ENCODE measurements at regions not wholly inside any gene's neighbourhood (a gene's known extent, or its start where the extent isn't known, plus 50 kb on each side); places are given as distances from the start of the nearest gene placed in this dataset.

DNA sequence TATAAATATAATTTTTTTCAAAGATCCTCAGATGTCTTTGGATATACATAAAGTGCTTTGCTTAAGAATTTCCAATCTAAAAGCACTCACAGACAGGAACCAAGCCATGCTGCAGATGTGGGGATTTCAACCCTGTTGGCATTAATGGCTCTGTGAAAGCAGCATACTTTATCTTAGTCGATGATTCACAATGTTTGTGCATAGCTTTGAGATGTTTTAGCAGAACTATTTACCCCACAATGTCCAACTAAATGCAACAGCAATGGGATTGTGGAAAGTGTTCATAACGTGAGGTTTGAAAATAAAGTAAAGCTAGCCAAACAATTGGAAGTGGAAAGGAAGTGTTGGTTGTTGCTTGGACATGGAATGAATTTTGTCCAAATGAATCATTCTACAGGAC, 371.4 kb downstream of the SOX2 start:
- no peak for FAIRE-seq
- DNase-seq (ENCODE audit: insufficient read length, low spot score): no peak
- TF ChIP-seq POLR2AphosphoS5 (IDR thresholded peaks at IDR 0.05; ENCODE audit: low read depth, low read length) (no peak), TAF1 (IDR thresholded peaks at IDR 0.05; ENCODE audit: low read depth, low read length) (no peak), POU2F2 (IDR thresholded peaks at IDR 0.05; ENCODE audit: low read depth, low read length) (no peak), SPI1 (IDR thresholded peaks at IDR 0.05; ENCODE audit: low read depth, low read length) (no peak)

DNA sequence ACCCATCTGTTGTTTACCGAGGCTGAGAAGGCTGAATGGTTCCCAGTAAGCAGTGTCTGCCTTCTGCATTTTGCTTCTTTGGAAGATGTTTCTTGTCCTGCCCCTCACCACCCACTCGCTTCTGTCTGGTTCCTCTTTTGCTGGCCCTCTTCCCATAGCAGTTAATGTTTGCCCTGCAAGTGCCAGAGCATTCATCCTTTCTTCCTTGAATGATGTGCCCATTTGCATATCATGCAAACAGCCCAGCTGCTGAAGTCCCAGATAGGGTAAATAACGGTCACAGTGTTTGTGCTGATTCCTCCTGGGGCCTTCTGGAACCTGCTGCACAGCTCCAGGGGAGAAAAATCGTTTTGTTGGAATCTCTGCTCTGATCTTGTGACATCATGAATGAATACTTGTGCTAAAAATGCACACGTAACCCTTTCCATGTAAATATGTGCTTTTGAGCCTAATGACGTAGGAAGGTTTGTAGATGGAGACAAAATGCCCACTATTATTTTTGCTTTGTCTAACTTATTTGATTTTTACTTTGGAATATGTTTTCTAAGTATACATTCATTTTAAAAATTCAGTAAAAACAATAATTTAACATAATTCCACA, 381.0 kb downstream of the SOX2 start:
- DNase-seq (ENCODE audit: insufficient read length, low spot score): no peak
- no peak for FAIRE-seq
- TF ChIP-seq PAX5 (IDR thresholded peaks at IDR 0.05; ENCODE audit: insufficient read depth, low read length, severe bottlenecking) (no peak), TAF1 (IDR thresholded peaks at IDR 0.05; ENCODE audit: low read depth, low read length) (no peak), POLR2A (IDR thresholded peaks at IDR 0.05; ENCODE audit: low read depth, low read length) (no peak), SPI1 (IDR thresholded peaks at IDR 0.05; ENCODE audit: low read depth, low read length) (peak; percentile 60), POU2F2 (IDR thresholded peaks at IDR 0.05; ENCODE audit: low read depth, low read length) (0 out of 2 replicates have a peak, but pooled peaks have one; percentile 14)

DNA sequence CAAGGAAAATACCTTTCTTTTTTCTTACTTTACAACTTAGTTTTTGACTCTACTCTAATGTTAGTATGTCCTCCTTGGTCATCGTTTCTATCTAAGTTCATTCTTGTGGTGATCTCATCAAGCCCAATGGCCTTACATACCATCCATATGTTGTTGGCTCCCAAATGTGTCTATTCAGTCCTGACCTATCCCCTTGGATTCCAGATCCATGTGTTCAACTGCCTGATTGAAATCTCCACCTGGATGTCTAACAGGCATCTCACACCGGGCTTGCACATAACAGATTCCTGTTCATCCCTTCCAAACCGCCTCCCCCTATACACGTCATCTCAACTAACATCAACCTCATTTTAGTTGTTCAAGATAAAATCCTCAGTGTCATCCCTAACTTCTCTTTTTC, 382.6 kb downstream of the SOX2 start:
- TF ChIP-seq PAX5 (IDR thresholded peaks at IDR 0.05; ENCODE audit: insufficient read depth, low read length, severe bottlenecking) (no peak), POU2F2 (IDR thresholded peaks at IDR 0.05; ENCODE audit: low read depth, low read length) (no peak), POLR2AphosphoS5 (IDR thresholded peaks at IDR 0.05; ENCODE audit: low read depth, low read length) (no peak), TAF1 (IDR thresholded peaks at IDR 0.05; ENCODE audit: low read depth, low read length) (no peak), SPI1 (IDR thresholded peaks at IDR 0.05; ENCODE audit: low read depth, low read length) (no peak), POLR2A (IDR thresholded peaks at IDR 0.05; ENCODE audit: low read depth, low read length) (no peak)
- FAIRE-seq (no peak), DNase-seq (ENCODE audit: insufficient read length, low spot score) (no peak)

DNA sequence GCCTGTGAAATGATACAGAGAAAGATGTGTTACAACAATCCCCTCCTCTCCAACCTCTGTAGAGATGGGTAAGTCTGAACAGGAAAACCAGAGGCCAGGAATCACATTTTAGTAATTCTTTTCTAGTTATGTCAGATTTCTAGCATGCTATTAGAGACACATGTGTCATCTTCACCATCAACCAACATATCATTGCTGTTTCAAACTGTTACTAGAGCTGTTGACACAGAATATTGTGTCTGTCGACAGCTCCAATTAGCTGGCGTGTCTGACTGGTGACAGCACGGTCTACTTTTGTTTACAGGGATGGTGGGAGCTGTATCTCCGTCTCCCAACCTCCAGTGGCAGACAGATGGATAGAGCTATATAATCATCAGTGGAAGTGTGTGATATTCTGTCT, 393.2 kb downstream of the SOX2 start:
- no peak for DNase-seq (ENCODE audit: insufficient read length, low spot score)
- no peak for FAIRE-seq
- TF ChIP-seq POLR2A (IDR thresholded peaks at IDR 0.05; ENCODE audit: low read depth, low read length): no peak
- TF ChIP-seq POLR2AphosphoS5 (IDR thresholded peaks at IDR 0.05; ENCODE audit: low read depth, low read length): no peak
- no peak for TF ChIP-seq TAF1 (IDR thresholded peaks at IDR 0.05; ENCODE audit: low read depth, low read length)
- TF ChIP-seq PAX5 (IDR thresholded peaks at IDR 0.05; ENCODE audit: insufficient read depth, low read length, severe bottlenecking): no peak
- no peak for TF ChIP-seq POU2F2 (IDR thresholded peaks at IDR 0.05; ENCODE audit: low read depth, low read length)
- no peak for TF ChIP-seq SPI1 (IDR thresholded peaks at IDR 0.05; ENCODE audit: low read depth, low read length)

DNA sequence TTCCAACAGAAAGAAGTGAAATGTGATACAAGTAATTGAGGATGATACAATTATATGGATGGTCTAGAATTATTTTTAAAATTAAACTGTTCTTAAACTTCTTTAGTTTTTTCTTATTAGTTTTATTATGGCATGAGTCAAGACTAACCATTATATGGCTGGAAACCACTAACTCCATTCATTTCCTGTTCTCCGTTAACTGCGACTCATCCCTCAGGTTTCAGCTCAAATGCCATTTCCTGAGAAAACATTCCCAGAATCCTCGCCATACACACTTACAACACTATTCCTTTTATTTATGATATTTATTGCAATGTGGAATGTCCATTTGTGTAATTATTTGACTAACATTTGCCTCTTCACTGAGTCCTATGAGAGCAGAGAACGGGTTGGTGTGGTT, 394.1 kb downstream of the SOX2 start:
- no peak for DNase-seq (ENCODE audit: insufficient read length, low spot score)
- no peak for FAIRE-seq
- TF ChIP-seq TAF1 (IDR thresholded peaks at IDR 0.05; ENCODE audit: low read depth, low read length) (no peak), SPI1 (IDR thresholded peaks at IDR 0.05; ENCODE audit: low read depth, low read length) (no peak), POLR2AphosphoS5 (IDR thresholded peaks at IDR 0.05; ENCODE audit: low read depth, low read length) (no peak), POU2F2 (IDR thresholded peaks at IDR 0.05; ENCODE audit: low read depth, low read length) (no peak), PAX5 (IDR thresholded peaks at IDR 0.05; ENCODE audit: insufficient read depth, low read length, severe bottlenecking) (no peak), POLR2A (IDR thresholded peaks at IDR 0.05; ENCODE audit: low read depth, low read length) (no peak)

DNA sequence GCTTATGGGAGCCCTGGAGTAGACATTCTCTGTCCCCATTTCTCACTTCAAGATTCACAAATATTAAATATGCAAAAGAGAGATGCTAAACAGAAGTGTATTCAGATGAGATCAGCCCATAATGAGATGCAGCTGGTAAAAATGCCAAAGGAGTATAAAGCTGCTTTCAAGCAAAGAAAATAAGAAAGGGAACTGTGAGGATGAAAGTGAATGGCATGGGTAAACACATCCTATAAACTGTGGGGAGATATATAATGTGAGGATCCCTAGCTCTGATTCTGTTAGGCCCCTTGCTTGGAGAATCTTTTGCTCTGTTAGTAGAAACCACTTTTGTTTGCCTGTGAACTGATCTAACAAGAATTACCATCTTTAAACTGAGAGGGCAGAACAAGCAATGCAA, 396.6 kb downstream of the SOX2 start:
- DNase-seq (ENCODE audit: insufficient read length, low spot score): no peak
- FAIRE-seq: no peak
- no peak for TF ChIP-seq TAF1 (IDR thresholded peaks at IDR 0.05; ENCODE audit: low read depth, low read length)
- no peak for TF ChIP-seq PAX5 (IDR thresholded peaks at IDR 0.05; ENCODE audit: insufficient read depth, low read length, severe bottlenecking)
- no peak for TF ChIP-seq POLR2A (IDR thresholded peaks at IDR 0.05; ENCODE audit: low read depth, low read length)
- no peak for TF ChIP-seq POLR2AphosphoS5 (IDR thresholded peaks at IDR 0.05; ENCODE audit: low read depth, low read length)
- no peak for TF ChIP-seq SPI1 (IDR thresholded peaks at IDR 0.05; ENCODE audit: low read depth, low read length)
- no peak for TF ChIP-seq POU2F2 (IDR thresholded peaks at IDR 0.05; ENCODE audit: low read depth, low read length)

DNA sequence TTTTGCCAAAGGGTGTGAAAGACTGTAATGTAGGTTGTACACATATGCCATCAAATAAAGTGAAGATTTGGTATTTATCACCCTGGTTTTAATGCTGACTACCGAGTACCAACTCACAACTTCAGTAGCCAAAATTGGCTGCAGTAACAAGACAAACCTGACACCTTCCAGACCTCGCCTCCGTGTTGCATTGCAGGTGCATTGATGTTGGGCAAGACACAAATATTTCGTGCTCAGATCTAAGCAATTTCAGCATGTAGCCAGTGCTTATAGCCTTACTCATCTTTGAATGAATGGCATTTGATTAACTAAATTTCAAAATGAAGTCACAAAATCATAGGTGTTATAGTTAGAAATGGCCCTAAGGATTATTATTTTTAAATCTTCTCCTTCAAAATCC, 400.2 kb downstream of the SOX2 start:
- FAIRE-seq: no peak
- no peak for DNase-seq (ENCODE audit: insufficient read length, low spot score)
- TF ChIP-seq TAF1 (IDR thresholded peaks at IDR 0.05; ENCODE audit: low read depth, low read length) (no peak), PAX5 (IDR thresholded peaks at IDR 0.05; ENCODE audit: insufficient read depth, low read length, severe bottlenecking) (no peak), POLR2A (IDR thresholded peaks at IDR 0.05; ENCODE audit: low read depth, low read length) (no peak), SPI1 (IDR thresholded peaks at IDR 0.05; ENCODE audit: low read depth, low read length) (no peak), POLR2AphosphoS5 (IDR thresholded peaks at IDR 0.05; ENCODE audit: low read depth, low read length) (no peak), POU2F2 (IDR thresholded peaks at IDR 0.05; ENCODE audit: low read depth, low read length) (no peak)

DNA sequence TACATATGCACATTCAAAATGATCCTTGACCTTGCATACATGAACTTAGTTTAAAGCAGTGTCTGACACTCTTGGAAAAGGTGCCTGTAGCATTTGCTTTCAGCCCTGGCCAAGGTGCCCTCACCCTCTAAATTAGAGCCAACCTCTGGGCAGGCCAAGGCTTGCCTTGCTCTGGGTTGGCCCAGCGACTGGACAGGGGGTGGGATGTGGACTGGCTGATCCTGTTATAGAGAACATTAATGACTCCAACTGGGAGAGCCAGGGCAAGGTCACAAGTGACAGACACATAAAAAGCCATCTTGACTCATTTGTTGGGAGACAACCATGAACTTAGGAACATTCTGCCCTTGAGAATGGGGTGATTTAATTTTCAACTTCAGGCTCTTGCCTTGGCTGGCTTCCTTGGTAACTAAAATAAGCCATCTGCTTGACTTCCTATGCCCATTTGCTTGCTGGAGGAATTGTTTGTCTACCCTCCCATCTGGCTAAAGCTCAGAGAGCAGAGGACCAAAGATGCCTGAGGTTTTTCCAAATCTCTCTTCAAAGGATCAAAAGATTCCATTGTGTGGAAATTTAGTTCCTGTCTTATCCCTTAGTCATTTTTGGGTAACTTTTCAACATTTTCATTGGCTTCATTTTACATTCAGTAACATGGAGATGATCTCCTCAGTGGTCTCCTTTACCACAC, 403.7 kb downstream of the SOX2 start:
- FAIRE-seq: no peak
- TF ChIP-seq PAX5 (IDR thresholded peaks at IDR 0.05; ENCODE audit: insufficient read depth, low read length, severe bottlenecking): no peak
- no peak for TF ChIP-seq POU2F2 (IDR thresholded peaks at IDR 0.05; ENCODE audit: low read depth, low read length)
- no peak for TF ChIP-seq POLR2AphosphoS5 (IDR thresholded peaks at IDR 0.05; ENCODE audit: low read depth, low read length)
- TF ChIP-seq POLR2A (IDR thresholded peaks at IDR 0.05; ENCODE audit: low read depth, low read length): no peak
- no peak for TF ChIP-seq TAF1 (IDR thresholded peaks at IDR 0.05; ENCODE audit: low read depth, low read length)
- TF ChIP-seq SPI1 (IDR thresholded peaks at IDR 0.05; ENCODE audit: low read depth, low read length): no peak
- no peak for DNase-seq (ENCODE audit: insufficient read length, low spot score)

DNA sequence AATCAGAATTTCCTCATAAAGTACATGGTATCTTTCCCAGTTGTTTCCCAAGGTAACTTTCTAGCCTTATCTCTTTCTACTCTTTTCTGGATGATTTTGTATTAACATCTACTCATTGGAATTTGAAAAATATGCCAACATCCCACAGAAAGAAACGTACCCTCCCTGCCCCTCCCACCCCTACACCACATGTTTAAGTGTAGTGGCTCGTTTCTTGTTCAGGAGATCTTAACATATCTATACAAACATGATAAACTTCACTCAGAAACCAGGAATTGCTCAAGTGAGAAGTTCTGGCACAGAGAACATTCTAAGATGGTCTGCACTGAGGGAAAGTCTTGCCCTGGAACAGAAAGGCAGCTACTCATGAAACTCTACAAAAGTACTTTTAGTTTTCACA, 404.7 kb downstream of the SOX2 start:
- no peak for FAIRE-seq
- no peak for TF ChIP-seq POU2F2 (IDR thresholded peaks at IDR 0.05; ENCODE audit: low read depth, low read length)
- no peak for TF ChIP-seq POLR2AphosphoS5 (IDR thresholded peaks at IDR 0.05; ENCODE audit: low read depth, low read length)
- no peak for TF ChIP-seq SPI1 (IDR thresholded peaks at IDR 0.05; ENCODE audit: low read depth, low read length)
- no peak for TF ChIP-seq POLR2A (IDR thresholded peaks at IDR 0.05; ENCODE audit: low read depth, low read length)
- DNase-seq (ENCODE audit: insufficient read length, low spot score): no peak

DNA sequence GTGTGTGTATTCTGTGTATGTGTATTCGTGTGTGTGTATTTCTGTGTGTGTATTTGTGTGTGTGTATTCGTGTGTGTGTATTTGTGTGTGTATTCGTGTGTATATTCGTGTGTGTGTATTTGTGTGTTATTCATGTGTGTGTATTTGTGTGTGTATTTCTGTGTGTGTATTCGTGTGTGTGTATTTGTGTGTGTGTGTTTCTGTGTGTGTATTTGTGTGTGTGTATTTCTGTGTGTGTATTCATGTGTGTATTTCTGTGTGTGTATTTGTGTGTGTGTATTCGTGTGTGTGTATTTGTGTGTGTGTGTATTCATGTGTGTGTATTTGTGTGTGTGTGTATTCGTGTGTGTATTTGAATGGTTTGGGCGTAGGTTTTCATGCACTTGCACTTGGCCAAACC, 405.4 kb downstream of the SOX2 start:
- peak; percentile 89 for FAIRE-seq
- no peak for DNase-seq (ENCODE audit: insufficient read length, low spot score)
- TF ChIP-seq PAX5 (IDR thresholded peaks at IDR 0.05; ENCODE audit: insufficient read depth, low read length, severe bottlenecking): no peak
- TF ChIP-seq POLR2A (IDR thresholded peaks at IDR 0.05; ENCODE audit: low read depth, low read length): no peak
- no peak for TF ChIP-seq POU2F2 (IDR thresholded peaks at IDR 0.05; ENCODE audit: low read depth, low read length)
- no peak for TF ChIP-seq TAF1 (IDR thresholded peaks at IDR 0.05; ENCODE audit: low read depth, low read length)
- no peak for TF ChIP-seq SPI1 (IDR thresholded peaks at IDR 0.05; ENCODE audit: low read depth, low read length)
- TF ChIP-seq POLR2AphosphoS5 (IDR thresholded peaks at IDR 0.05; ENCODE audit: low read depth, low read length): no peak
